NT2/D1 (cell line): ENCODE measurements at regions not wholly inside any gene's neighbourhood (a gene's known extent, or its start where the extent isn't known, plus 50 kb on each side); places are given as distances from the start of the nearest gene placed in this dataset.

Experiments used
- DNase-seq: peaks from one replicate; pipeline ENCODE4 v3.0.0-alpha.2; 2011; ENCODE audit warnings: low read depth, low spot score
- H3K27me3 ChIP-seq: 2 replicates; pipeline ENCODE4 v1.6.0; 2011; ENCODE audit warnings: mild to moderate bottlenecking; ENCODE audit not compliant: insufficient read length, insufficient read depth
- H3K36me3 ChIP-seq: 2 replicates; pipeline ENCODE4 v1.6.1; 2011; ENCODE audit warnings: mild to moderate bottlenecking, low read length, mixed read lengths; ENCODE audit not compliant: insufficient read depth, insufficient read length
- H3K4me1 ChIP-seq: 2 replicates; pipeline ENCODE4 v1.5.1; 2011; ENCODE audit not compliant: insufficient read depth, insufficient read length
- H3K4me3 ChIP-seq: 2 replicates; pipeline ENCODE4 v1.5.1; 2011; ENCODE audit warnings: low read depth; ENCODE audit not compliant: insufficient read length
- H3K9ac ChIP-seq: 2 replicates; pipeline ENCODE4 v1.6.0; 2011; ENCODE audit warnings: low read depth; ENCODE audit not compliant: insufficient read length
- H3K9me3 ChIP-seq: 2 replicates; pipeline ENCODE4 v1.5.1; 2011; ENCODE audit warnings: mild to moderate bottlenecking, low read length; ENCODE audit not compliant: insufficient read depth
- SUZ12 ChIP-seq: IDR thresholded peaks from 2 replicates; pipeline ENCODE4 v1.6.1; 2011; ENCODE audit not compliant: insufficient read length, insufficient read depth; ENCODE audit errors: extremely low read depth
- YY1 ChIP-seq: IDR thresholded peaks from 2 replicates; pipeline ENCODE4 v1.6.1; 2011; ENCODE audit not compliant: insufficient read length, insufficient read depth
- ZNF274 ChIP-seq: IDR thresholded peaks from 2 replicates; pipeline ENCODE4 v1.6.1; 2011; ENCODE audit warnings: mild to moderate bottlenecking, low read depth, low read length

- TF ChIP-seq SUZ12 (no peak), YY1 (no peak), ZNF274 (no peak)
- Histone ChIP-seq H3K4me1 (no peaks in the 10 kb centered on the region), H3K9ac (no peak overlapping the region), H3K27me3 (peaks cover 20% of the 10 kb centered on the region), H3K9me3 (no peaks in the 10 kb centered on the region), H3K4me3 (no peak overlapping the region), H3K36me3 (no peaks in the 10 kb centered on the region)
- DNase-seq = no peak
Observed at GRCh38 chr20:60358101-60358500, 399.9 kb downstream of the CDH26 start.

- no peak for DNase-seq
- Histone ChIP-seq H3K4me1 (no peaks in the 10 kb centered on the region), H3K9ac (no peak overlapping the region), H3K9me3 (no peaks in the 10 kb centered on the region), H3K36me3 (no peaks in the 10 kb centered on the region), H3K27me3 (peaks cover 18% of the 10 kb centered on the region), H3K4me3 (no peak overlapping the region)
- TF ChIP-seq YY1 (no peak), ZNF274 (no peak), SUZ12 (no peak)
Observed at GRCh38 chr20:60359010-60359409, 400.8 kb downstream of the CDH26 start.

GRCh38 chr20:60361761-60362395 is 403.7 kb downstream of the CDH26 start:
- Histone ChIP-seq H3K4me1 (no peaks in the 10 kb centered on the region), H3K27me3 (peaks cover 9% of the 10 kb centered on the region), H3K9ac (no peak overlapping the region), H3K4me3 (no peak overlapping the region), H3K9me3 (no peaks in the 10 kb centered on the region), H3K36me3 (no peaks in the 10 kb centered on the region)
- no peak for DNase-seq
- TF ChIP-seq ZNF274 (no peak), YY1 (no peak), SUZ12 (no peak)

DNA sequence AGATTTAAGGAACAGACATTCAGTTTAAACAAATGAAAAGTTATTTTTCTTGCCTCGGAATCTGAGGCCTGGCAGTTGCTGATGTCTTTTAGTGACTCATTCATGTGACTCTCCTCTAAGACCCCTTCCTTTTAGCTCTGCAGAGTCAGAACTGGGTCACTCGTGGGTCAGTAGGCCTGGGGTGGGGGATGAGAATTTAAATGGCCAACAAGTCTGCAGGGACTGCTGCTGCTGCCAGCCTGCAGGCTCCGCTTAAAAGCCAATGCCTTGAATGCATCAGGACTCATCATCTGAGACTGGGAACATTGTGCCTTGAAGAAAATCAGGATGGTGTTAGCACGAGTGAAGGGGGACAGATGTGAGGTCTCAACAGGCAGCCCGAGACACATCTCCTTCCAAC is 404.3 kb downstream of the CDH26 start:
- H3K9ac ChIP-seq = no peak overlapping the region
- H3K9me3 ChIP-seq = no peaks in the 10 kb centered on the region
- DNase-seq = no peak
- TF ChIP-seq ZNF274 = no peak
- TF ChIP-seq SUZ12 = no peak
- TF ChIP-seq YY1 = no peak
- no peak overlapping the region for H3K4me3 ChIP-seq
- H3K36me3 ChIP-seq = no peaks in the 10 kb centered on the region
- no peaks in the 10 kb centered on the region for H3K4me1 ChIP-seq
- H3K27me3 ChIP-seq = peaks cover 10% of the 10 kb centered on the region

DNA sequence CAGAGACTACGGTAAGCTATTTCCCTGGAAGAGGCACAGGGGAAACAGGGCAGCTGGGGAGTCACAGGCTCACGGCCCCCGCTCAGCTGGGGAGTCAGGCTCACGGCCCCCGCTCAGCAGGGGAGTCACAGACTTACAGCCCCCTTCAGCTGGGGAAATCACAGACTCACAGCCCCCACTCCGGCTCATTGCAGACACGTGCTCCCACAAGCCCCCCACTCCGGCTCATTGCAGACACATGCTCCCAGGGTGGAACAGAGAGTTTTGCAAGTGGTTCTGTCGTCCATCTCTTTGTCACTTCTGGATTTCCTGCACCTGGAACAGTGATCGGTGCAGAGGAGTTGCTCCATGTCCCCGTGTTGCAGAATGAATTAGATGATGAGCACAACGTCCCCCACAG is 405.5 kb downstream of the CDH26 start:
- Histone ChIP-seq H3K9me3 (no peaks in the 10 kb centered on the region), H3K9ac (no peak overlapping the region), H3K4me3 (no peak overlapping the region), H3K27me3 (peaks cover 7% of the 10 kb centered on the region), H3K36me3 (no peaks in the 10 kb centered on the region), H3K4me1 (no peaks in the 10 kb centered on the region)
- no peak for TF ChIP-seq YY1
- TF ChIP-seq ZNF274 = no peak
- TF ChIP-seq SUZ12 = no peak
- no peak for DNase-seq

- no peak for DNase-seq
- TF ChIP-seq YY1 = no peak
- TF ChIP-seq SUZ12 = no peak
- no peak for TF ChIP-seq ZNF274
- Histone ChIP-seq H3K36me3 (no peaks in the 10 kb centered on the region), H3K27me3 (peaks cover 7% of the 10 kb centered on the region), H3K9ac (no peak overlapping the region), H3K4me3 (no peak overlapping the region), H3K4me1 (no peaks in the 10 kb centered on the region), H3K9me3 (peaks cover 6% of the 10 kb centered on the region; the same call in 1 of the 2 replicates)
Observed at GRCh38 chr20:60365064-60365666, 406.9 kb downstream of the CDH26 start.

- Histone ChIP-seq H3K27me3 (peaks cover 8% of the 10 kb centered on the region), H3K9ac (no peak overlapping the region), H3K4me1 (no peaks in the 10 kb centered on the region), H3K4me3 (no peak overlapping the region), H3K36me3 (no peaks in the 10 kb centered on the region), H3K9me3 (peaks cover 6% of the 10 kb centered on the region; the same call in 1 of the 2 replicates)
- no peak for DNase-seq
- TF ChIP-seq YY1 = no peak
Observed at GRCh38 chr20:60365882-60366281, 407.7 kb downstream of the CDH26 start.
